Transverse colon (tissue), 4 donors: ENCODE measurements at regions not wholly inside any gene's neighbourhood (a gene's known extent, or its start where the extent isn't known, plus 50 kb on each side); places are given as distances from the start of the nearest gene placed in this dataset.

Experiments used
- DNase-seq: peaks from one replicate; pipeline ENCODE4 v3.0.0-alpha.2; 2019
- H3K27ac ChIP-seq, 4 donors: fragments of 200-600 bp; sonication (generic); 2 replicates each; pipeline ENCODE4 v1.5.1; 2016 to 2018; ENCODE audit warnings: inconsistent platforms in 4 of 4
- H3K27me3 ChIP-seq: fragments of 200-600 bp; sonication (generic); 2 replicates; pipeline ENCODE4 v1.5.1; 2017; ENCODE audit warnings: inconsistent platforms
- H3K36me3 ChIP-seq, 4 donors: fragments of 200-600 bp; sonication (generic); 2 replicates each; pipeline ENCODE4 v1.5.1; 2017 to 2019; ENCODE audit warnings: inconsistent platforms in 4 of 4
- H3K4me1 ChIP-seq, 4 donors: fragments of 200-600 bp; sonication (generic); 2 replicates each; pipeline ENCODE4 v1.5.1; 2017 to 2020; ENCODE audit warnings: inconsistent platforms in 4 of 4
- H3K4me3 ChIP-seq, 4 donors: fragments of 200-600 bp; sonication (generic); 1 replicate in 1 of 4; 2 replicates in 3 of 4; pipeline versions ENCODE4 v1.5.1 to v1.6.1; 2017 to 2019; ENCODE audit warnings: inconsistent platforms in 4 of 4
- H3K9me3 ChIP-seq, 2 donors: fragments of 200-600 bp; sonication (generic); 2 replicates each; pipeline ENCODE4 v1.5.1; 2017 to 2019; ENCODE audit warnings: inconsistent platforms in 2 of 2
- EP300 ChIP-seq: sonication (generic); formaldehyde crosslinking; IDR thresholded peaks from one replicate; pipeline ENCODE4 v1.6.1; 2017; ENCODE audit warnings: antibody characterized with exemption, low read depth
- POLR2A ChIP-seq: fragments of 450-650 bp; IDR thresholded peaks from one replicate; pipeline ENCODE4 v1.6.1; 2016; ENCODE audit warnings: antibody characterized with exemption, mild to moderate bottlenecking, moderate library complexity
- POLR2AphosphoS5 ChIP-seq, 3 donors: sonication (generic); formaldehyde crosslinking; IDR thresholded peaks; one replicate each; pipeline ENCODE4 v1.6.1; 2016; ENCODE audit warnings: antibody characterized with exemption in 3 of 3
- WGBS, 2 donors: methylation state at CpG; one replicate each; pipeline ENCODE4 v1.1.5; 2018; ENCODE audit warnings: low coverage in 1 of 2; 5-methylcytosine and 5-hydroxymethylcytosine counted together
- in situ Hi-C, 4 donors: fragments of 200-750 bp; cut with MboI; loops; one replicate each; pipeline versions ENCODE4 v1.15.0 to v1.15.1; 2017; ENCODE audit warnings: low sequenced_read_pairs in 3 of 4, low pct_ligation_motif_present in 1 of 4, low pct_unique_long_range_greater_than_20kb in 1 of 4
- intact Hi-C: fragments of 100-400 bp; cut with DNase I; formaldehyde crosslinking; loops from one replicate; pipeline ENCODE4 v1.15.1; 2023; ENCODE audit warnings: low total_unique reads
- TF ChIP-seq, protein P1 (sequence below), 5 experiments: fragments of 200-600 bp in 3 of 5; fragments of 450-650 bp in 2 of 5; sonication (generic) in 3 of 5; IDR thresholded peaks; 1 replicate in 2 of 5; 2 replicates in 3 of 5; pipeline ENCODE4 v1.5.1; 2016 to 2017; ENCODE audit warnings: antibody characterized with exemption in 5 of 5, inconsistent platforms in 3 of 5, mild to moderate bottlenecking in 2 of 5, moderate library complexity in 1 of 5

DNA sequence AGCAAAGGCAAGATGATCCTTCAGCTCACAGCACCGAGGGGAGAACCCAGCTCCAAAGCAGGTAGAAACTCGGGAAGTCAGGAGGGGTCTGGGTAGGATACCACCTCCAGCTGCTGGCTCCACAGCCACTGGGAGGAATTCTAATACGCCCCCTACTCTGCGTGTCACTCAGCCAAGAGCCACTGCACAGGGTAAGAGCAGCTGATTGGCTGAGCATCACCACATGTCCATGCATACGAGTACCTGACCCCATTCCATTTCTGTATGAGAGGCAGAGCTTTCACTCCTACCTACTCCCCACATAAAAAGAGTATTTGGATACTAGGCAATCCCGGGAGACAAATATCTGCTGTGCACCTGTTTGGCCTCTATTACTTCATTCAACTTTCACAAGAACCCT, 121.4 kb downstream of the RRAGC start:
- Histone ChIP-seq H3K27me3 (peaks cover 15% of the 10 kb centered on the region), H3K27ac (no peak overlapping the region), H3K4me3 (no peak overlapping the region), H3K9me3 (no peaks in the 10 kb centered on the region), H3K36me3 (no peaks in the 10 kb centered on the region), H3K4me1 (no peaks in the 10 kb centered on the region)
- TF ChIP-seq EP300 (no peak), POLR2AphosphoS5 (IDR thresholded peaks at IDR 0.05) (no peak), POLR2A (no peak)
- TF ChIP-seq, protein P1, sequence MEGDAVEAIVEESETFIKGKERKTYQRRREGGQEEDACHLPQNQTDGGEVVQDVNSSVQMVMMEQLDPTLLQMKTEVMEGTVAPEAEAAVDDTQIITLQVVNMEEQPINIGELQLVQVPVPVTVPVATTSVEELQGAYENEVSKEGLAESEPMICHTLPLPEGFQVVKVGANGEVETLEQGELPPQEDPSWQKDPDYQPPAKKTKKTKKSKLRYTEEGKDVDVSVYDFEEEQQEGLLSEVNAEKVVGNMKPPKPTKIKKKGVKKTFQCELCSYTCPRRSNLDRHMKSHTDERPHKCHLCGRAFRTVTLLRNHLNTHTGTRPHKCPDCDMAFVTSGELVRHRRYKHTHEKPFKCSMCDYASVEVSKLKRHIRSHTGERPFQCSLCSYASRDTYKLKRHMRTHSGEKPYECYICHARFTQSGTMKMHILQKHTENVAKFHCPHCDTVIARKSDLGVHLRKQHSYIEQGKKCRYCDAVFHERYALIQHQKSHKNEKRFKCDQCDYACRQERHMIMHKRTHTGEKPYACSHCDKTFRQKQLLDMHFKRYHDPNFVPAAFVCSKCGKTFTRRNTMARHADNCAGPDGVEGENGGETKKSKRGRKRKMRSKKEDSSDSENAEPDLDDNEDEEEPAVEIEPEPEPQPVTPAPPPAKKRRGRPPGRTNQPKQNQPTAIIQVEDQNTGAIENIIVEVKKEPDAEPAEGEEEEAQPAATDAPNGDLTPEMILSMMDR (IDR thresholded peaks at IDR 0.05), result no peak
- intact Hi-C loops, result no loop called here
- DNase-seq, result no peak
- 69% methylated on average over 6 of the region's 6 CpGs; no CpG with 5 or more reads in 1 of the 2 donors for WGBS, 2 donors
- in situ Hi-C loops, result no loop called here

DNA sequence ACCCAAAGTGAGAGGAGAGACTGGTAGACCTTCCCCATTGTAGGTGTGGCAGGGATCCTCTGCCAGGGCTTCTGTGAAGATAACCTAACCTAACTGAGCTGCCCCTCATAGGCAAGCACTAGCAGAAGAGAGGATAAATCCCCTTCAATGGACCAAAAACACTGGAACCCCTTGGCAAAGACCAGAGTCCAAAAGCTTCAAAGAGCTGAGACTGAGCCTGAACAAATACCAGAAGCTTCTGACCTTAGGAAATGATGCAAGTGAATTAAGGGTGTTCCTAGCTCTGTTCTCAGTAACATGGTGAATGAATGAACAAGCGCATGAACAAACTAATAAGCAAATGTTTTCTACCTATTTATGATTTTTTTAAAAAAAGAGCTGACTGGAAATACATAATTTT, 123.2 kb downstream of the RRAGC start:
- Histone ChIP-seq H3K27me3 (peaks cover 22% of the 10 kb centered on the region), H3K36me3 (no peaks in the 10 kb centered on the region), H3K4me1 (no peaks in the 10 kb centered on the region), H3K4me3 (no peak overlapping the region), H3K27ac (no peak overlapping the region), H3K9me3 (no peaks in the 10 kb centered on the region)
- WGBS, 2 donors, result 91% methylated on average over 1 of the region's 1 CpG
- in situ Hi-C loops, result no loop called here
- intact Hi-C loops, result no loop called here
- TF ChIP-seq, protein P1 (IDR thresholded peaks at IDR 0.05), result no peak
- no peak for TF ChIP-seq EP300
- TF ChIP-seq POLR2A, result no peak
- TF ChIP-seq POLR2AphosphoS5 (IDR thresholded peaks at IDR 0.05), result no peak
- no peak for DNase-seq

DNA sequence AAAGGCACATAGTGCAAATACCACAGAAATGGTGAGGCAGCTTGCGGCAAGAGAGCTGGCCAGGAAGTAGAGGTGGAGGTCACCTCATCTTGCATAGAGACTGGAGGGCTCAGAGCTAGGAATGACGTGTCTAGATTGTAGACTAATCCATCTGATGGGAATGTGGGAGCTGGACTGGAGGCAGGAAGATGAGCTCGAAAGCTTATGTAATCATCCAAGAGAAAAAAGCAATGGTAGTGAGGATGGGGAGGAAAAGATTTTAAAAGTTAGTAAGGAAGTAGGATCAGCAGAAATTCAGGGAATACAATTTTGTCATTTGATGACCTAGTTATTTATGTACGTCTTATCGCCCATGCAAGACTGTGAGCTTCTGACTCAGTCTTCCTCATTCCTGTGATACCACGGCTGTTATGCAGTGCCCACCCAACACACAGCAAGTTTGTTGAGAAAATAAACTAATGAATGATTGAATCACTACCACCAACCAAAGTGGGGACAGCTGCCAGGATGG, 123.9 kb downstream of the RRAGC start:
- no peaks in the 10 kb centered on the region for H3K4me1 ChIP-seq
- H3K27ac ChIP-seq, result no peak overlapping the region
- no peak for DNase-seq
- in situ Hi-C loops (no loop called here), intact Hi-C loops (no loop called here)
- no peak overlapping the region for H3K4me3 ChIP-seq
- H3K27me3 ChIP-seq, result peaks cover 22% of the 10 kb centered on the region
- TF ChIP-seq POLR2AphosphoS5 (IDR thresholded peaks at IDR 0.05), result no peak
- TF ChIP-seq EP300, result no peak
- no peak for TF ChIP-seq POLR2A
- TF ChIP-seq, protein P1 (IDR thresholded peaks at IDR 0.05), result no peak
- WGBS, 2 donors, result 78 to 84% methylated on average over 4 to 6 of the region's 6 CpGs
- no peaks in the 10 kb centered on the region for H3K9me3 ChIP-seq
- no peaks in the 10 kb centered on the region for H3K36me3 ChIP-seq

DNA sequence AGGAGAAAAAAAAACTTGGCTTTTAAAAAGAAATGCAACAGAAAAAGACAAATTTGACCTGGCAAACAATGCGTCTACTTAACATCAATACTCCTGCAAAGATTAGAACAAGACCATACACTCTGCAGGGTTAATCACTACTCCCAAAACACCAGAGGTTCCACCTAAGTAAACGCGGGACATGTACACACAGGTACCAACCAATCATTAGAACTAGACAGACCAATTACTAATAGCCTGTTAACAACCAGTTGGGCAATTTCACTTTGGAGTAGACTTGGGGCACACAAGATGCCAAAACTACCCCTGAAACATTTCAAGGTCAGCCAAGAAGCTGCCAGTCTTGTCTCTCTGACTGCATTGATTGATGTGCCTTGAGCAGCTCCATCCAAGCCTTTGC, 125.8 kb downstream of the RRAGC start:
- H3K27me3 ChIP-seq, result peaks cover 32% of the 10 kb centered on the region
- H3K4me3 ChIP-seq, result no peak overlapping the region
- no peak for DNase-seq
- no peak overlapping the region for H3K27ac ChIP-seq
- H3K4me1 ChIP-seq, result peaks cover 0 to 3% (median under 1%) of the 10 kb centered on the region in 4 donors
- intact Hi-C loops (no loop called here), in situ Hi-C loops (no loop called here)
- TF ChIP-seq EP300, result no peak
- TF ChIP-seq POLR2AphosphoS5 (IDR thresholded peaks at IDR 0.05), result no peak
- TF ChIP-seq, protein P1 (IDR thresholded peaks at IDR 0.05), result no peak
- no peak for TF ChIP-seq POLR2A
- no peaks in the 10 kb centered on the region for H3K36me3 ChIP-seq
- H3K9me3 ChIP-seq, result no peaks in the 10 kb centered on the region
- 20 to 69% methylated on average over 1 to 3 of the region's 3 CpGs for WGBS, 2 donors
